ENCODE measurements at regions not wholly inside any gene's neighbourhood (a gene's known extent, or its start where the extent isn't known, plus 50 kb on each side); places are given as distances from the start of the nearest gene placed in this dataset.

GRCh38 chr1:30023339-30024022, 699.9 kb downstream of the MATN1 start:
- no peak for TF ChIP-seq ZFP3 (CRISPR knock-in tag; IDR thresholded peaks at IDR 0.05)
- no peak for TF ChIP-seq PPARA (CRISPR knock-in tag; IDR thresholded peaks at IDR 0.05; ENCODE audit: borderline replicate concordance)
- no peak for TF ChIP-seq BACH2 (CRISPR knock-in tag; IDR thresholded peaks at IDR 0.05; ENCODE audit: borderline replicate concordance)
- TF ChIP-seq, protein P1, sequence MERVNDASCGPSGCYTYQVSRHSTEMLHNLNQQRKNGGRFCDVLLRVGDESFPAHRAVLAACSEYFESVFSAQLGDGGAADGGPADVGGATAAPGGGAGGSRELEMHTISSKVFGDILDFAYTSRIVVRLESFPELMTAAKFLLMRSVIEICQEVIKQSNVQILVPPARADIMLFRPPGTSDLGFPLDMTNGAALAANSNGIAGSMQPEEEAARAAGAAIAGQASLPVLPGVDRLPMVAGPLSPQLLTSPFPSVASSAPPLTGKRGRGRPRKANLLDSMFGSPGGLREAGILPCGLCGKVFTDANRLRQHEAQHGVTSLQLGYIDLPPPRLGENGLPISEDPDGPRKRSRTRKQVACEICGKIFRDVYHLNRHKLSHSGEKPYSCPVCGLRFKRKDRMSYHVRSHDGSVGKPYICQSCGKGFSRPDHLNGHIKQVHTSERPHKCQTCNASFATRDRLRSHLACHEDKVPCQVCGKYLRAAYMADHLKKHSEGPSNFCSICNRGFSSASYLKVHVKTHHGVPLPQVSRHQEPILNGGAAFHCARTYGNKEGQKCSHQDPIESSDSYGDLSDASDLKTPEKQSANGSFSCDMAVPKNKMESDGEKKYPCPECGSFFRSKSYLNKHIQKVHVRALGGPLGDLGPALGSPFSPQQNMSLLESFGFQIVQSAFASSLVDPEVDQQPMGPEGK (CRISPR knock-in tag; IDR thresholded peaks at IDR 0.05; ENCODE audit: borderline replicate concordance): no peak
- TF ChIP-seq CSRNP3 (CRISPR knock-in tag; IDR thresholded peaks at IDR 0.05): no peak
